SIG-M5 treated with dmso at 0.1 percent for 504 hours (cell line): ENCODE measurements at regions not wholly inside any gene's neighbourhood (a gene's known extent, or its start where the extent isn't known, plus 50 kb on each side); places are given as distances from the start of the nearest gene placed in this dataset.

Experiments
- DNase-seq: peaks from one replicate; lab custom pipeline; 2025; ENCODE audit not compliant: unreplicated experiment; lab: John Stamatoyannopoulos, UW

DNA sequence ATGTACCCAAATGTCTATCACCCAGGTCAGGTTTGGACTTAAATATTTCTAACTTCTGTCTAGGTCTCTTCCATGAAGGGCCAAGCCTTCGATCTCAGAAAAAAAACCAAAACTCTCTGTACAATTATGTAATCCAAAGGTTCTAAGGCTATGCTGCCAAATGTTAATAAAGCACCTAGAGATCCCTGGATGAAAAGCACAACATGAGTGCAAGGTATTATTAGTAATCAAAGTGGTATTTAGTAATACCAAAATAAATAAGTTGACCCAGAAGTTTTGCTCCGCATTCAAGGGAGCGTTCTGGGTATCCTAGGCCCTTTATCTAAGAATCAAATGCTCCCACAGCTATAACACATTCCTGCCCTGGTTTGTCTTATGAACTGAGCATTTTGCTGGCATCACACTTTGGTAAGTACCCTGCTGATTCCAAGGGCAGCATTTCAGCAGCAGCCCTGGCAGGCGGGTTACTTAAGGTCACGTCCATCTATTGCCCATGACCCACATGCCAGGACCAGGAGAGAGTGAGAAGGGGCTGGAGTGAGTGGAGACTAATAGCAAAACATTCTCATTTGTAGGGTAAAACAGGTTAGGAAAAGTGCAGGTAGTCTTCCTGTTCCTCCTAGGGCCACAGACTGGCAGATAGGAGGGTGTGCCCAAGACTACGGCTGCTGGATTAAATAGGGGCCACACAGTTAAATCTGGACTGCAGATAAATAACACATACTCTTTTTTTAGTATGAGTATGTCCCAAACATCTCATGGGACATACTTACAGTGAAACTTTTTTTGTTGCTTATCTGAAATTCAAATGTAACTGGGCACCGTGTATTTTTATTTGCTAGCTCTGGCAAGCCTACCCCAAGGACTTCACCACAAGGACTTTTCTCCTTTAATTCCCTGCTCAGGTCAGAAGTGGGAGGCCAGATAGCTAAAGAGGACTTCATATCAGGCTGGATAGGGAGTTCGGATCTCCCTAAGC is 76.0 kb upstream of the SNRK start:
- no peak for DNase-seq

DNA sequence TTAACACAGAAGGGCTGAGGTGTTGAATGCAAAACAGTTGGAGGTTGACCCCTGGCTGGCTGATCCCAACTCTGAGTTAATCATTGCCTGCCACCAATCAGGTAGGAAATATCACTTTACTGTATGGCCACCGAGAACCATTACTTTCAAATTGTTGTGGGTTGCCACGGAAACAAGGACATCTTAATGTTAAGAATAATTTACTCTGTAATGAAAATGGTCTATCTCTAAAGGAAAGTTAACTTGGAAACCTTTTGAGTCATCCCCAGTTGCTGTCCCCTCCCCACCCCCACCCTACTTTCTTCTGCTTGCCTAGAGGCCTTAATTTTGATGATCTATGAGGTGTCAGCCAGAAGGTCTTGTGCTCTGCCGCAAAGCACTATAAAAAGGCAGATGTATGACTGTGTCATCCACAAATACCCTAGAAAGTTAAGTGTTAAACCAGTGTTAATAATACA is 78.7 kb upstream of the SNRK start:
- no peak for DNase-seq

DNA sequence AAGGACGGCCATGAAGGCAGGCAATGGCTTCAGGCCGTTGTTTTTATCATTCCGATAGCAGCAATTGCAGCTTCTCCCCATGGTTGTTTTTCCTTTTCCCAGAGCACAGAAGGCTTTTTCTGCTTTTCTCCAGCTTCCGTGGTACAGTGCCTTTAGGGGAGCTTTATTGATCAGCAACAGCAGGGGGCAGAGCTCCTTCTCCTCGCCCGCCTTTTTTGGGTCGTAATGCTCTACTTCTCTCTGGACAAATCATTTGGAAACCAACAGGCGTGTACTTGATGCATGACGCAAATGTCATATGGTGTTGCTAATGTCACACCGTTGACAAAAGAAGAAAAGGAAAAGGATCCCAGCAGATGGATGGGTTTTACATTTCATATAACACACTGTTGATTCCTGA is 79.7 kb upstream of the SNRK start:
- no peak for DNase-seq

DNA sequence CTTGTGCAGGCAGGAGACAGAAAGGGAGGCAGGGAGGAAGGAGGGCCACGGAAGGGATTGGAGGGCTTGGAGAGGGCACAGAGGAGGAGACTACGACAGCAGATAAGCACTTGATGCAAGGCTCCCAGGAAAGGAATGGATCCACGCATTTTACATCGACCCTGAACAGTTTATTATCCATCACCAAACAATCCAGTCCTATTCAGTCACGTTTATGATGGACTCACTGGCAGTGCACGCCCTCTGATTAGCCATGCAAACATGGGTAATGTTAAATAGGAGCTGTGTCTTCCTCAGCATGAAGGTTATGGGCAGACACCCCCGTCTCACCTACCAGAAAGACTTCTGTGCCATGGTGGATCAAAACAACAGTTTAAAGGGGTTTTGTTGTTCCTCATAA is 80.2 kb upstream of the SNRK start:
- DNase-seq: no peak

DNA sequence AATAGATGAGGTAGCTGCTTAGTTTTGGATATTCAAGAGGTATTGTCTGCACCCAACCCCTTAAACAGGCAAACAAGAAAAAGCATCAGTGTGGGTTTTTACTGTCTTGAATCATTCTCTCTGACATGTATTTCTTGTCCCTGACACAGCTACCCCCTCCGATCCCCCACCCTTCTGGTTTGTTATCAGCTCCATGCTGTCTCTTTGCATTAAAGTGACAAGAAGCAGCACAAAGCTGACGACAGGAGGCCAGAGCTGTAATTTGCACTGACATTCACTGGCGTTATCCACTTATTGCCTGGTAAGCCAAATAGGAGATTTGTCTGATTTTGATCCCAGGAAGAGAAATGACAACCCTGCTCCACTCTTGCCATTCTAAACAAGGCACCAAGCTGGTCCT is 83.3 kb upstream of the SNRK start:
- DNase-seq: no peak

DNA sequence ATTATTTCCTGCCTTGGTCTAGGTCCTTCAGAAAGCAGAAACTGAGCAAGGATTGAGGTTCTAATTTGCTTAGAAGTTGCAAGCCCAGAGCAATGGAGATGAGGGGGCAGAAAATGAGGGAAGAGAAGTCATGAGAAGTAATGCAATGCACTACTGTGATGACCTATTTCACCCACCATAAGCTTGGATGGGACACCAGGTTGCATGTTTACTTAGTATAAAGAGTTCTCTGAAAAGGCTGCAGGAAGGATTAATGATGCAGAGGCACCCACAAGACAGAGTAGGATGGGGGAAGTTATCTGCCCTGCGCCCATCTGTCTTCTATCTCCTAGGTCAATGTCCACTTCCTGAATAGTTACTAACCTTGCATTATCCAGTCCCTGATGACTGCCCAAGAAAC is 84.8 kb upstream of the SNRK start:
- no peak for DNase-seq

- no peak for DNase-seq
These were observed 86.6 kb upstream of the SNRK start for GRCh38 chr3:43199645-43200306.

DNA sequence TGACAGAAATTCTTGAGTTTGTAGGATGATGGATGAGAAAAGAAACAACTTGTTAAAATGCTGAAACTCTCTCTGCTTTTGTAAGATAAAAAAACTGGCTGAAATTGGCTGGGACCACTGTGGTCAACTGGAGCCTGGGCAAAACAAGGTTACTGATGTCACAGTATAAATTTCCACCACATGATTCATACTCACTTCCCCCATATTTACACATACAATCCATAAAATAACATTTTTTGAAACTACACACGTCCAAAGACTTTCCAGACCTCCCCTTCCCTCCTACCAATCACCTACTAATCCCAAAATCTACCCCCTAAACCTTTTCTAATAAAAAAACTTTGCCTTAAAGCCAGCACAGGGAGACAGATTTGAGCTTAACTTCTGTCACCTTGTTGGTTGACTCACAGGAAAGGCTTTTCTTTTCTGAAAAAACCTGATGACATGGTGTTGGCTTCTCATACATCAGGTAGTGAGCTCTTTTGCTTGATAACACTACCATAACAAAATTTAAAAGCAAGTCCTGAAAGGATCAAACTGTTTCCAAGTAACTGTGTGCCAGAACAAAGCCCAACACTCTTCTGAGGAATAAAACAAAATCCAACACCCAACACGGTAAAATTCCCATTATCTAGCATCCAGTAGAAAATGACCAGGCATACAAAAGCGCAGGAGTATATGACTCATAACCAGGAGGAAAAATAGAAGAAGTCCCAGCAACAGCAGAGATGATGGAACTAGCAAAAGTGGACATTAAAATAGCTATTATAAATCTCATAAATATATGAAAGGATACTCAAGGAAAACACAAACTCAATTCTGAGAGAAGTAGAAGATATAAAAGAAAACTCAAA is 87.3 kb upstream of the SNRK start:
- no peak for DNase-seq

DNA sequence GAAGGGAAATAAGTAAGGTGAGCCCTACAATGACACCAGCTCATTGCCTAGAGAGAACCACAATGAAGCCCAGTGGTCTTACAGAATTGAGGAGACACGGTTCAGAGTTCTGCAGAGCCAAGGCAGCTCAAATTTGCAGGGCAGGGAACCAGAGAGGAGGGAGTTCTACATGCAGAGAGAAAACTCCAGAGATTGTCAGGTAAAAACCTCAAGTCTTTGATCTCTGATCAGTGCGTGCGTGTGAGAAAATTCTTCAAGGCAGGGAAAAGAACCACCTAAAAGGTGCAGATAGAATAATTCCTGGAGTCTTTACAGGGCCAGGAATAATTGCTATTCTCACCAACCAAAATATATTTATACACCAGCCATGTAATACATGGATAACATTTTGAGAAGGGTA is 88.0 kb upstream of the SNRK start:
- no peak for DNase-seq

GRCh38 chr3:43197181-43197580 is 89.2 kb upstream of the SNRK start:
- no peak for DNase-seq

- DNase-seq: no peak
These were observed 89.6 kb upstream of the SNRK start for GRCh38 chr3:43196721-43197120.

DNA sequence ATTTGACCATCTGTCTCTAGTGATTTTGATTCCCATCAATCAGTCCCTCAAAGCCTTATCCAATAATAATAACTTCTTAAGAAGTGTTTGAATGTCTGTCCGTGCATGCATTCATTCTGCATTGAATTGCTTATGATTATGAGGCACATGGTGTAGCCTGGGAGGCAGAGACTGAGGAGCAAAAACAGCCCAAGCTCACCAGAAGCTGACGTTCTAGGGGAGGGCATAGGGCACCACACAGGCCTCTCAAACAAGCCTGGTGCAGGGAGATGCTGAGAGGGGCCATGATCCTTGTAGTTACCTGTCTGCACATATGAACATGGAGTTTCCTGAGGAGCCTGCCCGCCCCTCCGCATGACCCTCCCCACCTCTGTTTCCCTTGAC is 89.2 kb upstream of the POMGNT2 start:
- DNase-seq: no peak

GRCh38 chr3:43194490-43195114 is 88.7 kb upstream of the POMGNT2 start:
- no peak for DNase-seq

- DNase-seq: no peak
These were observed 88.2 kb upstream of the POMGNT2 start for GRCh38 chr3:43194069-43194468.

DNA sequence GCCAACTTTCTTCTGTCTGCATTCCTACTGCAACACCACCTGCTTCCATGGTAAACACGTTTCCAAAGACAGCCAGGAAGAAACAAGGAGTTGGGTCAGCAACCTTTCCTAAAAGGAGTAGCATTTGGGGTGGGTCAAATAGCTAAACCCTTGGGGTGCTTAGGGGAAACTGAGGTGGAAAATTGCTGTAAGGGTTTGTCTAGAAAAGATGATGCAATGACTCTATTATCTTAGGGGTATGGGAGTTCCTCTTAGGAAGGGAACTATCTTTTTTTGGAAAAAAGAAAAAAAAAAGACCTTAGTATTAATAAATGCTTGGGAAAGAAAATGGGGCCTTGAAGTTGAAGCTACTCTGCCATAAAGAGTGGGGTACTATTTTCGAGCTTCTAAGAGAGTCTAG is 86.1 kb upstream of the POMGNT2 start:
- DNase-seq: no peak

GRCh38 chr3:43191116-43191515 is 85.2 kb upstream of the POMGNT2 start:
- no peak for DNase-seq

GRCh38 chr3:43190670-43191069 is 84.8 kb upstream of the POMGNT2 start:
- DNase-seq: no peak

- no peak for DNase-seq
These were observed 82.1 kb upstream of the POMGNT2 start for GRCh38 chr3:43187836-43188479.

DNA sequence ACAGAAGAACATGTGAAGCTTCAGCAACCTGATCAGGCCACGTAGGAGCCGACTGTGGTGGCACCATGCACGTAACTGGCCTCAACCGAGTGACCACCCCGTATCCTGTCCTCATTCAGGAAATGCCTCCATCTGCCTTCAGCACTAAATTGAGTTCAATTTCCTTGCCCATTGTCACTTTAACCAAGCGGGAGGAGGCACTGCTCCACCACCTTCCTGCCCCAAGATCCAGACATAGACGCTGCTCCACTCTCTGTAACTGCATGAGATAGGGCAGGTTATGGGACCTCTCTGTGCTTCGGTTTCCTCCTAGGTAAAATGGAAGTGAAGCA is 80.1 kb upstream of the POMGNT2 start:
- DNase-seq: no peak

GRCh38 chr3:43185274-43185982 is 79.5 kb upstream of the POMGNT2 start:
- no peak for DNase-seq
